Uterus (tissue), 2 donors: ENCODE measurements at regions not wholly inside any gene's neighbourhood (a gene's known extent, or its start where the extent isn't known, plus 50 kb on each side); places are given as distances from the start of the nearest gene placed in this dataset.

Source experiments
- POLR2A ChIP-seq, 2 donors: fragments of 450-650 bp; IDR thresholded peaks; one replicate each; pipeline ENCODE4 v1.6.1; 2016; ENCODE audit warnings: antibody characterized with exemption in 2 of 2, mild to moderate bottlenecking in 1 of 2, moderate library complexity in 1 of 2
- TF ChIP-seq, protein P1 (sequence below), 4 experiments: fragments of 200-600 bp in 2 of 4; fragments of 450-650 bp in 2 of 4; sonication (generic) in 2 of 4; IDR thresholded peaks; one replicate each; pipeline ENCODE4 v1.5.1; 2016 to 2019; ENCODE audit warnings: antibody characterized with exemption in 4 of 4, mild to moderate bottlenecking in 2 of 4, moderate library complexity in 1 of 4

- TF ChIP-seq, protein P1, sequence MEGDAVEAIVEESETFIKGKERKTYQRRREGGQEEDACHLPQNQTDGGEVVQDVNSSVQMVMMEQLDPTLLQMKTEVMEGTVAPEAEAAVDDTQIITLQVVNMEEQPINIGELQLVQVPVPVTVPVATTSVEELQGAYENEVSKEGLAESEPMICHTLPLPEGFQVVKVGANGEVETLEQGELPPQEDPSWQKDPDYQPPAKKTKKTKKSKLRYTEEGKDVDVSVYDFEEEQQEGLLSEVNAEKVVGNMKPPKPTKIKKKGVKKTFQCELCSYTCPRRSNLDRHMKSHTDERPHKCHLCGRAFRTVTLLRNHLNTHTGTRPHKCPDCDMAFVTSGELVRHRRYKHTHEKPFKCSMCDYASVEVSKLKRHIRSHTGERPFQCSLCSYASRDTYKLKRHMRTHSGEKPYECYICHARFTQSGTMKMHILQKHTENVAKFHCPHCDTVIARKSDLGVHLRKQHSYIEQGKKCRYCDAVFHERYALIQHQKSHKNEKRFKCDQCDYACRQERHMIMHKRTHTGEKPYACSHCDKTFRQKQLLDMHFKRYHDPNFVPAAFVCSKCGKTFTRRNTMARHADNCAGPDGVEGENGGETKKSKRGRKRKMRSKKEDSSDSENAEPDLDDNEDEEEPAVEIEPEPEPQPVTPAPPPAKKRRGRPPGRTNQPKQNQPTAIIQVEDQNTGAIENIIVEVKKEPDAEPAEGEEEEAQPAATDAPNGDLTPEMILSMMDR (IDR thresholded peaks at IDR 0.05): no peak
- TF ChIP-seq POLR2A (IDR thresholded peaks at IDR 0.05): no peak
Measured at GRCh38 chr12:127399451-127399850, 867.5 kb upstream of the TMEM132C start.
